Common myeloid progenitor, CD34-positive (primary cell): ENCODE measurements at regions not wholly inside any gene's neighbourhood (a gene's known extent, or its start where the extent isn't known, plus 50 kb on each side); places are given as distances from the start of the nearest gene placed in this dataset.
"Not testable (repeated sequence)": the region's sequence is repeated elsewhere in the genome, so short reads cannot be mapped to it uniquely, and the experiment has no call there.

ENCODE experiments used
- CTCF ChIA-PET: fragments of 350-600 bp; sonication (Branson Sonifier 250); formaldehyde crosslinking; loops from one replicate; lab custom pipeline; 2021; ENCODE audit warnings: antibody characterized with exemption; lab: Charles Lee
- POLR2A ChIA-PET: fragments of 350-600 bp; sonication (Branson Sonifier 250); formaldehyde crosslinking; loops from one replicate; lab custom pipeline; 2021; ENCODE audit warnings: antibody characterized with exemption; lab: Charles Lee
- DNase-seq, 3 donors: peaks; one replicate each; pipeline versions ENCODE4 v3.0.0 to v3.0.0-alpha.2; 2013
- H3K27ac ChIP-seq, 2 experiments: 1 replicate in 1 of 2; 2 replicates in 1 of 2; pipeline ENCODE4 v1.7.0; 2013; ENCODE audit warnings: inconsistent platforms in 2 of 2, low read length in 2 of 2, mild to moderate bottlenecking in 2 of 2, low read depth in 1 of 2, moderate library complexity in 1 of 2; ENCODE audit not compliant: severe bottlenecking in 2 of 2, insufficient read depth in 1 of 2, poor library complexity in 1 of 2
- H3K27me3 ChIP-seq, 5 experiments: replicated peaks in 2 of 5; 1 replicate in 3 of 5; 2 replicates in 2 of 5; pipeline versions ENCODE4 v1.6.1 to v1.7.0; 2013; ENCODE audit warnings: low read length in 4 of 5, mild to moderate bottlenecking in 2 of 5, moderate library complexity in 2 of 5, inconsistent platforms in 1 of 5; ENCODE audit not compliant: insufficient read depth in 5 of 5, control insufficient read depth in 4 of 5
- H3K36me3 ChIP-seq, 4 experiments: 1 replicate in 2 of 4; 2 replicates in 2 of 4; pipeline versions ENCODE4 v1.6.1 to v1.7.0; 2013; ENCODE audit warnings: low read length in 3 of 4, control low read depth in 1 of 4, mild to moderate bottlenecking in 1 of 4; ENCODE audit not compliant: control insufficient read depth in 4 of 4, insufficient read depth in 4 of 4
- H3K4me1 ChIP-seq, 4 experiments: 1 replicate in 3 of 4; 2 replicates in 1 of 4; pipeline versions ENCODE4 v1.6.1 to v1.7.1; 2013; ENCODE audit warnings: low read length in 3 of 4, mild to moderate bottlenecking in 3 of 4, control low read depth in 1 of 4, inconsistent platforms in 1 of 4, moderate library complexity in 1 of 4; ENCODE audit not compliant: control insufficient read depth in 4 of 4, insufficient read depth in 4 of 4; ENCODE audit errors: control extremely low read depth in 1 of 4
- H3K4me3 ChIP-seq, 7 experiments: 1 replicate in 4 of 7; 2 replicates in 3 of 7; pipeline versions ENCODE4 v1.5.1 to v1.7.0; 2013; ENCODE audit warnings: mild to moderate bottlenecking in 7 of 7, low read length in 6 of 7, moderate library complexity in 6 of 7, inconsistent platforms in 2 of 7, low read depth in 2 of 7, control low read depth in 1 of 7; ENCODE audit not compliant: insufficient read depth in 4 of 7, control insufficient read depth in 1 of 7; ENCODE audit errors: extremely low read depth in 1 of 7
- H3K9me3 ChIP-seq, 5 experiments: 1 replicate in 4 of 5; 2 replicates in 1 of 5; pipeline versions ENCODE4 v1.6.1 to v1.7.1; 2013; ENCODE audit warnings: low read length in 4 of 5, mild to moderate bottlenecking in 2 of 5, inconsistent platforms in 1 of 5, low read depth in 1 of 5, moderate library complexity in 1 of 5; ENCODE audit not compliant: control insufficient read depth in 4 of 5, insufficient read depth in 2 of 5; ENCODE audit errors: control extremely low read depth in 1 of 5
- WGBS: methylation state at CpG from one replicate; pipeline ENCODE4 v1.1.5; 2013; ENCODE audit not compliant: insufficient coverage; 5-methylcytosine and 5-hydroxymethylcytosine counted together

- ChIA-PET CTCF (interaction anchor here (0.8 kb wide), 1 partner anchor 13 kb away, joined by 3 read pairs; no protein-coding TSS in a partner anchor), POLR2A (no interaction called here)
- DNase-seq: no peak
- Histone ChIP-seq H3K4me1 (no peaks in the 10 kb centered on the region), H3K27ac (no peak overlapping the region), H3K27me3 (peaks cover 0 to 2% (median 0%) of the 10 kb centered on the region in 5 experiments), H3K36me3 (no peaks in the 10 kb centered on the region), H3K4me3 (no peak overlapping the region), H3K9me3 (no peaks in the 10 kb centered on the region)
- 98% methylated on average over 12 of the region's 17 CpGs for WGBS
These were observed 75.8 kb upstream of the CHST15 start for GRCh38 chr10:124168991-124169802.

- CTCF ChIA-PET: interaction anchor here (0.8 kb wide), 1 partner anchor 12 kb away, joined by 3 read pairs; no protein-coding TSS in a partner anchor
- POLR2A ChIA-PET: no interaction called here
- Histone ChIP-seq H3K36me3 (no peaks in the 10 kb centered on the region), H3K4me3 (no peak overlapping the region), H3K4me1 (no peaks in the 10 kb centered on the region), H3K27me3 (peaks cover 0 to 2% (median 0%) of the 10 kb centered on the region in 5 experiments), H3K9me3 (no peaks in the 10 kb centered on the region), H3K27ac (no peak overlapping the region)
- 97% methylated on average over 3 of the region's 5 CpGs for WGBS
- no peak for DNase-seq
These were observed 75.2 kb upstream of the CHST15 start for GRCh38 chr10:124168581-124168980.

GRCh38 chr10:124167925-124168324 lies 74.5 kb upstream of the CHST15 start:
- H3K9me3 ChIP-seq, POLR2A ChIA-PET, H3K27me3 ChIP-seq, DNase-seq, H3K4me1 ChIP-seq, H3K27ac ChIP-seq, H3K36me3 ChIP-seq, H3K4me3 ChIP-seq: not testable (repeated sequence)
- CTCF ChIA-PET: interaction anchor here (0.8 kb wide), 1 partner anchor 11 kb away, joined by 3 read pairs; no protein-coding TSS in a partner anchor
- WGBS: 100% methylated on average over 2 of the region's 5 CpGs

- H3K27ac ChIP-seq: no peak overlapping the region
- WGBS: 86% methylated on average over 17 of the region's 20 CpGs
- H3K9me3 ChIP-seq: no peaks in the 10 kb centered on the region
- H3K27me3 ChIP-seq: peaks cover 0 to 3% (median 0%) of the 10 kb centered on the region in 5 experiments
- no peaks in the 10 kb centered on the region for H3K4me1 ChIP-seq
- ChIA-PET CTCF (no interaction called here), POLR2A (no interaction called here)
- no peak overlapping the region for H3K4me3 ChIP-seq
- H3K36me3 ChIP-seq: no peaks in the 10 kb centered on the region
- no peak for DNase-seq
These were observed 73.2 kb upstream of the CHST15 start for GRCh38 chr10:124166431-124167125.

GRCh38 chr10:124165827-124166226 lies 72.4 kb upstream of the CHST15 start:
- no peak overlapping the region for H3K27ac ChIP-seq
- 100% methylated on average over 1 of the region's 3 CpGs for WGBS
- H3K36me3 ChIP-seq: no peaks in the 10 kb centered on the region
- H3K4me1 ChIP-seq: no peaks in the 10 kb centered on the region
- H3K27me3 ChIP-seq: peaks cover 0 to 10% (median 0%) of the 10 kb centered on the region in 5 experiments
- CTCF ChIA-PET: no interaction called here
- POLR2A ChIA-PET: no interaction called here
- H3K4me3 ChIP-seq: no peak overlapping the region
- H3K9me3 ChIP-seq: no peaks in the 10 kb centered on the region
- no peak for DNase-seq

- Histone ChIP-seq H3K36me3 (no peaks in the 10 kb centered on the region), H3K27me3 (peaks cover 0 to 15% (median 2%) of the 10 kb centered on the region in 5 experiments), H3K4me3 (no peak overlapping the region), H3K27ac (no peak overlapping the region), H3K9me3 (no peaks in the 10 kb centered on the region), H3K4me1 (no peaks in the 10 kb centered on the region)
- POLR2A ChIA-PET: no interaction called here
- CTCF ChIA-PET: no interaction called here
- no peak for DNase-seq
- 100% methylated on average over 2 of the region's 8 CpGs for WGBS
These were observed 71.9 kb upstream of the CHST15 start for GRCh38 chr10:124165311-124165710.

GRCh38 chr10:124164264-124164663 lies 70.9 kb upstream of the CHST15 start:
- H3K27ac ChIP-seq: no peak overlapping the region
- ChIA-PET POLR2A (no interaction called here), CTCF (no interaction called here)
- no peaks in the 10 kb centered on the region for H3K4me1 ChIP-seq
- peaks cover 0 to 25% (median 5%) of the 10 kb centered on the region in 5 experiments for H3K27me3 ChIP-seq
- H3K9me3 ChIP-seq: no peaks in the 10 kb centered on the region
- no peaks in the 10 kb centered on the region for H3K36me3 ChIP-seq
- no peak overlapping the region for H3K4me3 ChIP-seq
- DNase-seq: no peak
- WGBS: 100% methylated on average over 1 of the region's 2 CpGs
